Loucy (cell line): ENCODE measurements at regions not wholly inside any gene's neighbourhood (a gene's known extent, or its start where the extent isn't known, plus 50 kb on each side); places are given as distances from the start of the nearest gene placed in this dataset.

Experiments used
- H2AFZ ChIP-seq: fragments of 200-600 bp; sonication (generic); 2 replicates; pipeline ENCODE4 v1.6.0; 2016; ENCODE audit warnings: antibody characterized with exemption, mild to moderate bottlenecking, low read length, moderate library complexity
- H3F3A ChIP-seq: fragments of 200-600 bp; 2 replicates; pipeline ENCODE4 v1.6.0; 2016; ENCODE audit warnings: antibody characterized with exemption, low read depth, mild to moderate bottlenecking
- H3K27me3 ChIP-seq: fragments of 200-600 bp; sonication (generic); 2 replicates; pipeline ENCODE4 v1.6.1; 2014; ENCODE audit warnings: low read length, mild to moderate bottlenecking; ENCODE audit not compliant: insufficient read depth, poor library complexity, severe bottlenecking
- H3K36me3 ChIP-seq: fragments of 200-600 bp; sonication (generic); 2 replicates; pipeline ENCODE4 v1.6.1; 2016; ENCODE audit warnings: low read length; ENCODE audit not compliant: insufficient read depth
- H3K4me1 ChIP-seq: fragments of 200-600 bp; sonication (generic); 2 replicates; pipeline ENCODE4 v1.5.1; 2014; ENCODE audit warnings: low read length, mild to moderate bottlenecking; ENCODE audit not compliant: insufficient read depth, poor library complexity, severe bottlenecking
- H3K4me2 ChIP-seq: fragments of 200-600 bp; sonication (generic); 2 replicates; pipeline ENCODE4 v1.6.0; 2014; ENCODE audit warnings: antibody characterized with exemption, low read length, low read depth, mild to moderate bottlenecking; ENCODE audit not compliant: poor library complexity, severe bottlenecking
- H3K4me3 ChIP-seq: fragments of 200-600 bp; sonication (generic); 2 replicates; pipeline ENCODE4 v1.5.1; 2014; ENCODE audit warnings: low read length, mild to moderate bottlenecking, mixed read lengths; ENCODE audit not compliant: poor library complexity, severe bottlenecking
- H3K79me2 ChIP-seq: fragments of 200-600 bp; sonication (generic); 2 replicates; pipeline ENCODE4 v1.6.1; 2014; ENCODE audit warnings: low read length; ENCODE audit not compliant: insufficient read depth
- H3K9ac ChIP-seq: fragments of 200-600 bp; sonication (generic); 2 replicates; pipeline ENCODE4 v1.6.0; 2014; ENCODE audit warnings: mild to moderate bottlenecking, low read depth, low read length, moderate library complexity; ENCODE audit not compliant: poor library complexity, severe bottlenecking
- H3K9me2 ChIP-seq: fragments of 200-600 bp; sonication (generic); replicated peaks from 2 replicates; pipeline ENCODE4 v1.6.1; 2016; ENCODE audit warnings: low read depth, low read length, mixed read lengths
- H3K9me3 ChIP-seq: fragments of 200-600 bp; sonication (generic); 2 replicates; pipeline ENCODE4 v1.6.1; 2014; ENCODE audit warnings: mild to moderate bottlenecking, antibody characterized with exemption, low read length, low read depth; ENCODE audit not compliant: insufficient read depth
- H4K20me1 ChIP-seq: fragments of 200-600 bp; sonication (generic); 2 replicates; pipeline ENCODE4 v1.6.0; 2014; ENCODE audit warnings: antibody characterized with exemption, low read length, mild to moderate bottlenecking; ENCODE audit not compliant: insufficient read depth, poor library complexity, severe bottlenecking
- CTCF ChIP-seq: fragments of 200-600 bp; sonication (generic); conservative IDR thresholded peaks from 2 replicates; pipeline ENCODE4 v1.5.1; 2014; ENCODE audit warnings: mild to moderate bottlenecking, antibody characterized with exemption, low read length
- EZH2phosphoT487 ChIP-seq: fragments of 200-600 bp; IDR thresholded peaks from 2 replicates; pipeline ENCODE4 v1.6.1; 2018; ENCODE audit warnings: antibody characterized with exemption, mild to moderate bottlenecking, moderate library complexity, borderline replicate concordance

DNA sequence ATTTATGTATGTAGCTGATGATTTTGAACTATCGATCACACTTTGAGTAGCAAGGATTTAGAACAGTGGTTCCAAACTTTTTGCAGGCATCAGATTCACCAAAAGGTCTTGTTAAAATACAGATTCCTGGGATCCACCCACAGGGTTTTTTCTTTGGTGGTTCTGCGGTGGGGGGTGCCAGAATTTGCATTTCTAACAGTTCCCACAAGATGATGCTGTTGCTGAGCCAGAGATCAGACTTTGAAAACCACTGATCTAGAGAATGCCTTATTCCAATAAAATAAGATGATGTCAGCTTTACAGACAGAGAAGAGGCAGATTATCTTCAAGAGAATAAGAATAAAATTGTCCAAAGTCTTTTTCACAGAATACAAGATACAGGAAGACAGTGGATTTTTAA is 80.9 kb upstream of the SHISA2 start:
- H3K4me1 ChIP-seq: no peaks in the 10 kb centered on the region
- no peaks in the 10 kb centered on the region for H3K9me3 ChIP-seq
- TF ChIP-seq CTCF: peak; percentile 65
- TF ChIP-seq EZH2phosphoT487: no peak
- H3K27me3 ChIP-seq: peaks cover 3% of the 10 kb centered on the region
- H3K4me2 ChIP-seq: no peak overlapping the region
- H4K20me1 ChIP-seq: no peaks in the 10 kb centered on the region
- no peaks in the 10 kb centered on the region for H3F3A ChIP-seq
- no peak overlapping the region for H3K4me3 ChIP-seq
- no peaks in the 10 kb centered on the region for H3K79me2 ChIP-seq
- H2AFZ ChIP-seq: no peak overlapping the region
- no peak overlapping the region for H3K9ac ChIP-seq
- no peaks in the 10 kb centered on the region for H3K36me3 ChIP-seq
- no peaks in the 10 kb centered on the region for H3K9me2 ChIP-seq

- Histone ChIP-seq H2AFZ (no peak overlapping the region), H3K4me3 (no peak overlapping the region), H3K9me2 (no peaks in the 10 kb centered on the region), H3F3A (no peaks in the 10 kb centered on the region), H3K9ac (no peak overlapping the region), H3K4me1 (no peaks in the 10 kb centered on the region), H3K79me2 (no peaks in the 10 kb centered on the region), H4K20me1 (no peaks in the 10 kb centered on the region), H3K4me2 (no peak overlapping the region), H3K27me3 (no peaks in the 10 kb centered on the region), H3K36me3 (no peaks in the 10 kb centered on the region), H3K9me3 (no peaks in the 10 kb centered on the region)
- no peak for TF ChIP-seq CTCF
- TF ChIP-seq EZH2phosphoT487: no peak
These were observed 76.9 kb upstream of the SHISA2 start for GRCh38 chr13:26128676-26129075.

DNA sequence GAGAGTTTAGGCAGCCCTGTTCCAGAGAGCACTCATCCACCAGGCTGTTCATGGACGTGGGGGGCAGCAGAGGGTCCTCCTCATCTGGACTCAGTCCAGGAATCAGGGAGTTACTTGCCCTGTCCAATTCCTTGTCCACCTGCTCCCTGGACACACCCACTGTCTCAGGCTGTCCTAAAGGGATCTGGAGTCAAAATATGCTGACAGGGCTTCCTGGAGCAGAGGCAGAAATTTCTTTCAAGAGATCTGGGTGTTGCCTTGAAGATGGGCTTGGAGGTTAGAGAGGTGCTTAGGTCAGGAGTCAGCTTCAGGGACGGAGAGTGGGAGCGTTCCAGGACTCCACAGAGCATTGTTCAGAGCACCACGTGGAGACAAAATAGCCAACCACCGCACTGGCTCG is 65.8 kb upstream of the SHISA2 start:
- Histone ChIP-seq H2AFZ (no peak overlapping the region), H3K9ac (no peak overlapping the region), H3K79me2 (no peaks in the 10 kb centered on the region), H3K27me3 (no peaks in the 10 kb centered on the region), H3K4me1 (no peaks in the 10 kb centered on the region), H4K20me1 (no peaks in the 10 kb centered on the region), H3K36me3 (no peaks in the 10 kb centered on the region), H3K4me2 (no peak overlapping the region), H3F3A (no peaks in the 10 kb centered on the region), H3K4me3 (no peak overlapping the region), H3K9me3 (no peaks in the 10 kb centered on the region), H3K9me2 (no peaks in the 10 kb centered on the region)
- TF ChIP-seq CTCF (no peak), EZH2phosphoT487 (no peak)
